Small intestine (tissue), 7 donors: ENCODE measurements at regions not wholly inside any gene's neighbourhood (a gene's known extent, or its start where the extent isn't known, plus 50 kb on each side); places are given as distances from the start of the nearest gene placed in this dataset.
A peak's percentile ranks its signal among the peaks of the same experiment; 100 is the strongest.

Experiments used
- DNase-seq, 2 donors: peaks; one replicate each; pipeline versions ENCODE4 v3.0.0 to v3.0.0-alpha.2; 2013
- FAIRE-seq: peaks from 2 replicates; lab custom pipeline; 2012; peaks lifted over from hg19 to GRCh38; lab: Jason Lieb, UNC
- H3K27ac ChIP-seq, 3 donors: one replicate each; pipeline ENCODE4 v1.5.1; 2013; ENCODE audit warnings: low read length in 2 of 3, mild to moderate bottlenecking in 2 of 3, control low read depth in 1 of 3, inconsistent platforms in 1 of 3, low read depth in 1 of 3, moderate library complexity in 1 of 3
- H3K27me3 ChIP-seq, 3 donors: one replicate each; pipeline ENCODE4 v1.6.1; 2013; ENCODE audit warnings: low read length in 3 of 3, inconsistent platforms in 1 of 3; ENCODE audit not compliant: control insufficient read depth in 3 of 3, insufficient read depth in 3 of 3
- H3K36me3 ChIP-seq, 3 donors: one replicate each; pipeline ENCODE4 v1.6.1; 2013; ENCODE audit warnings: low read length in 3 of 3, inconsistent platforms in 1 of 3, low read depth in 1 of 3, mild to moderate bottlenecking in 1 of 3, moderate library complexity in 1 of 3; ENCODE audit not compliant: control insufficient read depth in 3 of 3, insufficient read depth in 2 of 3
- H3K4me1 ChIP-seq, 3 donors: one replicate each; pipeline ENCODE4 v1.6.1; 2013; ENCODE audit warnings: low read length in 2 of 3, inconsistent platforms in 1 of 3, low read depth in 1 of 3, mild to moderate bottlenecking in 1 of 3, moderate library complexity in 1 of 3; ENCODE audit not compliant: control insufficient read depth in 3 of 3, insufficient read depth in 2 of 3
- H3K4me3 ChIP-seq, 3 donors: one replicate each; pipeline ENCODE4 v1.5.1; 2013; ENCODE audit warnings: low read length in 3 of 3, control low read depth in 1 of 3, inconsistent platforms in 1 of 3, low read depth in 1 of 3, mild to moderate bottlenecking in 1 of 3, moderate library complexity in 1 of 3
- H3K9me3 ChIP-seq, 2 donors: one replicate each; pipeline ENCODE4 v1.6.1; 2013; ENCODE audit warnings: low read depth in 1 of 2, low read length in 1 of 2; ENCODE audit not compliant: control insufficient read depth in 2 of 2, insufficient read depth in 1 of 2
- WGBS, 3 donors: extraction: QIAGEN DNeasy Blood & Tissue Kit; methylation state at CpG; one replicate each; pipeline ENCODE4 v1.1.7; 2013; 5-methylcytosine and 5-hydroxymethylcytosine counted together
- donor health status: healthy with polysubstance abuse.
- donor health status: control.
- donor health status: control.
- donor health status: Bipolar disorder and iron deficiency.
- donor health status: healthy.

GRCh38 chr3:139285691-139286090 is 58.1 kb upstream of the MRPS22 start:
- H3K27ac ChIP-seq: no peak overlapping the region
- peaks cover 0 to 4% (median 0%) of the 10 kb centered on the region in 3 donors for H3K4me1 ChIP-seq
- WGBS, 3 donors: 59 to 75% (median 71%) methylated on average over 2 of the region's 2 CpGs
- no peaks in the 10 kb centered on the region for H3K36me3 ChIP-seq
- no peak overlapping the region for H3K4me3 ChIP-seq
- DNase-seq (no peak), FAIRE-seq (no peak)
- no peaks in the 10 kb centered on the region for H3K27me3 ChIP-seq
- H3K9me3 ChIP-seq: no peaks in the 10 kb centered on the region

GRCh38 chr3:139286241-139286640 is 57.6 kb upstream of the MRPS22 start:
- no peak for FAIRE-seq
- Histone ChIP-seq H3K4me3 (no peak overlapping the region), H3K27me3 (no peaks in the 10 kb centered on the region), H3K4me1 (peaks cover 0 to 4% (median 0%) of the 10 kb centered on the region in 3 donors), H3K9me3 (no peaks in the 10 kb centered on the region), H3K36me3 (no peaks in the 10 kb centered on the region), H3K27ac (no peak overlapping the region)
- peak in 1 of 2 donors; percentile 21 for DNase-seq
- WGBS, 3 donors: 21 to 68% (median 24%) methylated on average over 5 of the region's 5 CpGs

DNA sequence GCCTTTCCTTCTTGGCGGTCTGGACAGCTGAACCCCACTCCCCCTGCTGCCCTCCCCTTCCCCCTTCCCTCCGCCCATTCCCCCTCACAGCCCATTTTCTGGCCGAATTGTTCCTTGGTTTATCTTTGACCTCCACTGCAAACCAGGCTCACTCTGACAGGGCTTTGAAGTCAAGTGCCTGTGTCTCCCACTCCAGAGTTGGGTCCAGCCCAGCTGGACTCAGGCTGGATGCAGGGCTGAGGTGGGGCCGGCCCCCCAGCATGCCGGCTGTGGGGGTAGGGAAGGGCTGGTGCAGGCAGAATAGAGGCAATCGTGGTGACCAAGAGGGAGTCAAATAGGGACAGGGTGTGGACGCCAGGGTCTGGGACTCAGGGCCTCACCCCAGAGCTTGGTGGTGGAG is 57.0 kb upstream of the MRPS22 start:
- Histone ChIP-seq H3K27me3 (no peaks in the 10 kb centered on the region), H3K9me3 (no peaks in the 10 kb centered on the region), H3K4me3 (no peak overlapping the region), H3K27ac (no peak overlapping the region), H3K4me1 (peaks cover 0 to 4% (median 0%) of the 10 kb centered on the region in 3 donors), H3K36me3 (no peaks in the 10 kb centered on the region)
- FAIRE-seq: no peak
- DNase-seq: no peak
- 65 to 75% (median 73%) methylated on average over 7 of the region's 7 CpGs for WGBS, 3 donors

GRCh38 chr3:139287557-139287956 is 56.3 kb upstream of the MRPS22 start:
- Histone ChIP-seq H3K9me3 (no peaks in the 10 kb centered on the region), H3K4me3 (no peak overlapping the region), H3K27me3 (no peaks in the 10 kb centered on the region), H3K36me3 (no peaks in the 10 kb centered on the region), H3K27ac (no peak overlapping the region), H3K4me1 (peaks cover 0 to 4% (median 0%) of the 10 kb centered on the region in 3 donors)
- 83 to 89% (median 89%) methylated on average over 4 of the region's 4 CpGs for WGBS, 3 donors
- no peak for DNase-seq
- FAIRE-seq: no peak

GRCh38 chr3:139288266-139288821 is 55.5 kb upstream of the MRPS22 start:
- H3K4me3 ChIP-seq: no peak overlapping the region
- H3K4me1 ChIP-seq: peaks cover 0 to 4% (median 0%) of the 10 kb centered on the region in 3 donors
- peak; percentile 35 to 87 for DNase-seq
- H3K27me3 ChIP-seq: no peaks in the 10 kb centered on the region
- H3K36me3 ChIP-seq: no peaks in the 10 kb centered on the region
- no peaks in the 10 kb centered on the region for H3K9me3 ChIP-seq
- 26 to 54% (median 31%) methylated on average over 8 of the region's 8 CpGs for WGBS, 3 donors
- FAIRE-seq: no peak
- H3K27ac ChIP-seq: no peak overlapping the region

- 81 to 91% (median 88%) methylated on average over 6 of the region's 6 CpGs for WGBS, 3 donors
- DNase-seq (no peak), FAIRE-seq (no peak)
- no peaks in the 10 kb centered on the region for H3K9me3 ChIP-seq
- no peak overlapping the region for H3K27ac ChIP-seq
- H3K36me3 ChIP-seq: no peaks in the 10 kb centered on the region
- no peak overlapping the region for H3K4me3 ChIP-seq
- H3K27me3 ChIP-seq: no peaks in the 10 kb centered on the region
- peaks cover 0 to 4% (median 0%) of the 10 kb centered on the region in 3 donors for H3K4me1 ChIP-seq
Observed at GRCh38 chr3:139289860-139290524, 53.8 kb upstream of the MRPS22 start.

GRCh38 chr3:139291276-139292051 is 52.4 kb upstream of the MRPS22 start:
- H3K4me3 ChIP-seq: no peak overlapping the region
- FAIRE-seq (no peak), DNase-seq (no peak)
- no peaks in the 10 kb centered on the region for H3K27me3 ChIP-seq
- peaks cover 0 to 4% (median 0%) of the 10 kb centered on the region in 3 donors for H3K4me1 ChIP-seq
- H3K27ac ChIP-seq: no peak overlapping the region
- 87 to 94% (median 90%) methylated on average over 4 of the region's 4 CpGs for WGBS, 3 donors
- H3K36me3 ChIP-seq: no peaks in the 10 kb centered on the region
- H3K9me3 ChIP-seq: no peaks in the 10 kb centered on the region

DNA sequence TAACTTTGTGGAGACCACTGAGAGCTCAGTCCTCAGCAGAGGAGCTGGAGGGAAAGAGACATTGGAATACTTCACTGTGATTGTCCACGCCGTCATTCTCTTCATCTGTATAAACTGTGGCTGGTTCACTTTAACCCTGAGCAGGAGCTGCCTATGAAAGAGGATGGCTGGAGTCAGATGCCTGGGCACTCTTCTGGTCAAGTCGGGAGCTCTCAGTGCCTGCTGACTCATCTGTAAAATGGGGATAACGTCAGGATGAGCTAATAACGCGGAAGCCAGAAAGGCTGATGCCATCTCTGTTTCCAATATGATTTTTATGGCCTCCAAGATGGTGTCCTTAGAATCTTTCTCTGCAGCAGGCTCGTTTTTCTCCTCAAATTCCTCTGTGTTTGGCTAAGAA is 51.6 kb upstream of the MRPS22 start:
- FAIRE-seq: no peak
- WGBS, 3 donors: 75 to 82% (median 79%) methylated on average over 7 of the region's 7 CpGs
- DNase-seq: no peak
- Histone ChIP-seq H3K36me3 (no peaks in the 10 kb centered on the region), H3K4me1 (peaks cover 0 to 4% (median 2%) of the 10 kb centered on the region in 3 donors), H3K27me3 (no peaks in the 10 kb centered on the region), H3K4me3 (no peak overlapping the region), H3K27ac (no peak overlapping the region), H3K9me3 (no peaks in the 10 kb centered on the region)
